Lung (tissue), 11 donors: ENCODE measurements at regions not wholly inside any gene's neighbourhood (a gene's known extent, or its start where the extent isn't known, plus 50 kb on each side); places are given as distances from the start of the nearest gene placed in this dataset.
A peak's percentile ranks its signal among the peaks of the same experiment; 100 is the strongest.

ENCODE experiments used
- ATAC-seq: fragments of 200-7000 bp; cut with Tn5 transposase; one replicate; pipeline ENCODE4 v1.9.1; 2020; ENCODE audit warnings: moderate number of reproducible peaks; ENCODE audit not compliant: insufficient read depth, low FRiP score
- DNase-seq, 3 donors: peaks; one replicate each; pipeline ENCODE4 v3.0.0-alpha.2; 2013 to 2017
- H3K27ac ChIP-seq, 2 donors: one replicate each; pipeline ENCODE4 v1.5.1; 2013; ENCODE audit warnings: mild to moderate bottlenecking in 2 of 2, moderate library complexity in 2 of 2, control low read depth in 1 of 2, inconsistent platforms in 1 of 2, low read depth in 1 of 2, low read length in 1 of 2
- H3K27me3 ChIP-seq, 3 donors: one replicate each; pipeline ENCODE4 v1.5.1; 2013; ENCODE audit warnings: low read length in 2 of 3; ENCODE audit not compliant: control insufficient read depth in 3 of 3, insufficient read depth in 3 of 3
- H3K36me3 ChIP-seq, 4 donors: one replicate each; pipeline ENCODE4 v1.5.1; 2013; ENCODE audit warnings: low read length in 4 of 4, mild to moderate bottlenecking in 1 of 4, moderate library complexity in 1 of 4; ENCODE audit not compliant: control insufficient read depth in 4 of 4, insufficient read depth in 4 of 4
- H3K4me1 ChIP-seq, 5 donors: one replicate each; pipeline ENCODE4 v1.5.1; 2013; ENCODE audit warnings: low read length in 5 of 5, mild to moderate bottlenecking in 2 of 5, moderate library complexity in 1 of 5; ENCODE audit not compliant: control insufficient read depth in 5 of 5, insufficient read depth in 5 of 5
- H3K4me3 ChIP-seq: one replicate; pipeline ENCODE4 v1.5.1; 2013; ENCODE audit warnings: mild to moderate bottlenecking, control low read depth, moderate library complexity
- H3K9ac ChIP-seq, 2 donors: one replicate each; pipeline ENCODE4 v1.5.1; 2013; ENCODE audit warnings: low read length in 2 of 2, control low read depth in 1 of 2; ENCODE audit not compliant: insufficient read depth in 1 of 2
- H3K9me3 ChIP-seq, 4 donors: one replicate each; pipeline ENCODE4 v1.5.1; 2013; ENCODE audit warnings: low read length in 3 of 4, mild to moderate bottlenecking in 1 of 4, moderate library complexity in 1 of 4; ENCODE audit not compliant: control insufficient read depth in 4 of 4, insufficient read depth in 3 of 4
- CTCF ChIP-seq: IDR thresholded peaks from 2 replicates; pipeline ENCODE4 v1.5.1; 2012; ENCODE audit warnings: mild to moderate bottlenecking; ENCODE audit errors: control extremely low read depth, extremely low read depth
- WGBS, 2 donors: extraction: QIAGEN DNeasy Blood & Tissue Kit; methylation state at CpG; one replicate each; pipeline ENCODE4 v1.1.7; 2013; 5-methylcytosine and 5-hydroxymethylcytosine counted together
- donor health status: control.
- donor health status: control.
- donor health status: Bipolar disorder and iron deficiency.
- donor health status: healthy.
- donor health status: DM: yes; HTN: yes; CAD: no.

DNA sequence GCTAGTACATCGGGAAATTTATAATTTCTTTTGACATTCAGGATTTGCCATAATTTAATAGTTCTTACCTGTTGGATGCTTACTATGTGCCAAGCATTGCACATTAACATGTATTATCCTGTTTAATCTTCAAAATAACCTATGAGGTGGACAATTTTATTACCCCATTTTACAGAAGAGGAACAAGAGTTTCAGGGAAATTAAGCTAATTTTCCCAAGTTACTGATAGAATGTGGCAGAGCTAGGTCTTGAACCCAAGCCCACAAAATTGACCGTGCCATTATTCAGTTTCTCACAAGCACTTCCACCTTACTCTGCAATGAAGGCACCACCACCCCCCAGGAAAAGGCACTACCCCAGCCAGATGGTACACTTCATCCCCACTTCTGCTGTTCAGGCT is 161.1 kb upstream of the PLEKHG7 start:
- Histone ChIP-seq H3K9me3 (no peaks in the 10 kb centered on the region), H3K9ac (no peak overlapping the region), H3K4me3 (no peak overlapping the region), H3K4me1 (peaks cover 6 to 20% (median 12%) of the 10 kb centered on the region in 5 donors), H3K27ac (no peak overlapping the region), H3K36me3 (no peaks in the 10 kb centered on the region), H3K27me3 (no peaks in the 10 kb centered on the region)
- WGBS, 2 donors: 86 to 87% methylated on average over 2 of the region's 2 CpGs
- ATAC-seq (no peak), DNase-seq (no peak)
- TF ChIP-seq CTCF: no peak

- no peaks in the 10 kb centered on the region for H3K36me3 ChIP-seq
- ATAC-seq (no peak), DNase-seq (no peak)
- H3K9ac ChIP-seq: no peak overlapping the region
- H3K9me3 ChIP-seq: no peaks in the 10 kb centered on the region
- no peak for TF ChIP-seq CTCF
- no peak overlapping the region for H3K27ac ChIP-seq
- no peak overlapping the region for H3K4me3 ChIP-seq
- no peaks in the 10 kb centered on the region for H3K27me3 ChIP-seq
- H3K4me1 ChIP-seq: peaks cover 6 to 20% (median 11%) of the 10 kb centered on the region in 5 donors
- WGBS, 2 donors: 61 to 76% methylated on average over 3 of the region's 3 CpGs
Observed at GRCh38 chr12:92540782-92541423, 161.9 kb upstream of the PLEKHG7 start.

GRCh38 chr12:92539976-92540781 is 162.6 kb upstream of the PLEKHG7 start:
- Histone ChIP-seq H3K36me3 (no peaks in the 10 kb centered on the region), H3K4me3 (no peak overlapping the region), H3K27me3 (no peaks in the 10 kb centered on the region), H3K9ac (no peak overlapping the region), H3K27ac (peak overlapping the region in 1 of 2 donors; percentile 66), H3K4me1 (peaks cover 6 to 20% (median 11%) of the 10 kb centered on the region in 5 donors), H3K9me3 (no peaks in the 10 kb centered on the region)
- no peak for TF ChIP-seq CTCF
- 58 to 66% methylated on average over 12 of the region's 12 CpGs for WGBS, 2 donors
- ATAC-seq (no peak), DNase-seq (peak in 2 of 3 donors; percentile 16 to 26)
